ENCODE measurements at regions not wholly inside any gene's neighbourhood (a gene's known extent, or its start where the extent isn't known, plus 50 kb on each side); places are given as distances from the start of the nearest gene placed in this dataset.

DNA sequence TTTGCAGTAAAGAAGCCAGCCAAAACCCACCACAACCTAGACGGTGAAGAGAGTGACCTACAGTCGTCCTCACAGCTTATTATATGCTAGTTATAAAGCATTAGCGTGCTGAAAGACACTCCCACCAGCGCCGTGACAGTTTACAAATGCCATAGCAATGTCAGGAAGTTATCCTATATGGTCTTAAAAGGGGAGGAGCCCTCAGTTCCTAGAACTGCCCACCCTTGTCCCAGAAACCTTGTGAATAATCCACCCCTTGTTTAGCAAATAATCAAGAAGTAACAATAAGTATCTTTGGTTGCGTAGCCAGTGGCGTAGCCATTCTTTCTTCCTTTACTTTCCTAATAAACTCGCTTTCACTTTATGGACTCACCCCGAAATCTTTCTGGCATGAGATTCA is 227.9 kb upstream of the ARGLU1 start:
- Mint-ChIP-seq H3K9me3 (ENCODE audit: unreplicated experiment) (no peaks in the 10 kb centered on the region), H3K36me3 (ENCODE audit: insufficient read depth, unreplicated experiment) (no peaks in the 10 kb centered on the region), H3K4me1 (ENCODE audit: low read depth, unreplicated experiment) (peaks cover 6% of the 10 kb centered on the region), H3K27ac (ENCODE audit: unreplicated experiment) (no peak overlapping the region), H3K27me3 (ENCODE audit: insufficient read depth, unreplicated experiment) (no peaks in the 10 kb centered on the region), H3K4me3 (ENCODE audit: unreplicated experiment) (peak overlapping the region; percentile 57)
- CTCF ChIA-PET = no interaction called here
- Histone ChIP-seq H3K27me3 (replicated peaks; ENCODE audit: control insufficient read depth, insufficient read depth, low read length) (no peaks in the 10 kb centered on the region), H3K36me3 (ENCODE audit: control insufficient read depth, insufficient read depth, low read length) (no peaks in the 10 kb centered on the region), H3K4me3 (ENCODE audit: low read depth, low read length) (no peak overlapping the region), H3K9me3 (no peaks in the 10 kb centered on the region), H3K4me1 (0 out of 2 replicates have a peak, but pooled peaks cover 9% of the 10 kb centered on the region)
- intact Hi-C loops (cut with micrococcal nuclease; ENCODE audit: unreplicated experiment) = no loop called here
- no peak for DNase-seq
- TF ChIP-seq, protein P1, sequence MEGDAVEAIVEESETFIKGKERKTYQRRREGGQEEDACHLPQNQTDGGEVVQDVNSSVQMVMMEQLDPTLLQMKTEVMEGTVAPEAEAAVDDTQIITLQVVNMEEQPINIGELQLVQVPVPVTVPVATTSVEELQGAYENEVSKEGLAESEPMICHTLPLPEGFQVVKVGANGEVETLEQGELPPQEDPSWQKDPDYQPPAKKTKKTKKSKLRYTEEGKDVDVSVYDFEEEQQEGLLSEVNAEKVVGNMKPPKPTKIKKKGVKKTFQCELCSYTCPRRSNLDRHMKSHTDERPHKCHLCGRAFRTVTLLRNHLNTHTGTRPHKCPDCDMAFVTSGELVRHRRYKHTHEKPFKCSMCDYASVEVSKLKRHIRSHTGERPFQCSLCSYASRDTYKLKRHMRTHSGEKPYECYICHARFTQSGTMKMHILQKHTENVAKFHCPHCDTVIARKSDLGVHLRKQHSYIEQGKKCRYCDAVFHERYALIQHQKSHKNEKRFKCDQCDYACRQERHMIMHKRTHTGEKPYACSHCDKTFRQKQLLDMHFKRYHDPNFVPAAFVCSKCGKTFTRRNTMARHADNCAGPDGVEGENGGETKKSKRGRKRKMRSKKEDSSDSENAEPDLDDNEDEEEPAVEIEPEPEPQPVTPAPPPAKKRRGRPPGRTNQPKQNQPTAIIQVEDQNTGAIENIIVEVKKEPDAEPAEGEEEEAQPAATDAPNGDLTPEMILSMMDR (IDR thresholded peaks at IDR 0.05; ENCODE audit: insufficient read depth in 1 of 2, low read depth in 1 of 2, low read length in 1 of 2, severe bottlenecking in 1 of 2, unreplicated experiment in 1 of 2) = no peak
- BruUV-seq (replicated peaks) = no TSS peak
- POLR2A ChIA-PET = no interaction called here

GRCh38 chr13:106794117-106794516 is 226.2 kb upstream of the ARGLU1 start:
- Histone ChIP-seq H3K27me3 (replicated peaks; ENCODE audit: control insufficient read depth, insufficient read depth, low read length) (no peaks in the 10 kb centered on the region), H3K4me1 (peaks cover 15% of the 10 kb centered on the region; the same call in 1 of the 2 replicates), H3K9me3 (no peaks in the 10 kb centered on the region), H3K36me3 (ENCODE audit: control insufficient read depth, insufficient read depth, low read length) (no peaks in the 10 kb centered on the region), H3K4me3 (ENCODE audit: low read depth, low read length) (no peak overlapping the region)
- Mint-ChIP-seq H3K4me1 (ENCODE audit: low read depth, unreplicated experiment) (peaks cover 6% of the 10 kb centered on the region), H3K27me3 (ENCODE audit: insufficient read depth, unreplicated experiment) (no peaks in the 10 kb centered on the region), H3K27ac (ENCODE audit: unreplicated experiment) (no peak overlapping the region), H3K9me3 (ENCODE audit: unreplicated experiment) (no peaks in the 10 kb centered on the region), H3K4me3 (ENCODE audit: unreplicated experiment) (no peak overlapping the region), H3K36me3 (ENCODE audit: insufficient read depth, unreplicated experiment) (no peaks in the 10 kb centered on the region)
- POLR2A ChIA-PET = no interaction called here
- intact Hi-C loops (cut with micrococcal nuclease; ENCODE audit: unreplicated experiment) = no loop called here
- no TSS peak for BruUV-seq (replicated peaks)
- TF ChIP-seq, protein P1 (IDR thresholded peaks at IDR 0.05; ENCODE audit: insufficient read depth in 1 of 2, low read depth in 1 of 2, low read length in 1 of 2, severe bottlenecking in 1 of 2, unreplicated experiment in 1 of 2) = no peak
- DNase-seq = no peak
- CTCF ChIA-PET = no interaction called here

- no peaks in the 10 kb centered on the region for H3K9me3 Mint-ChIP-seq (ENCODE audit: unreplicated experiment)
- H3K4me3 Mint-ChIP-seq (ENCODE audit: unreplicated experiment) = no peak overlapping the region
- no peaks in the 10 kb centered on the region for H3K36me3 Mint-ChIP-seq (ENCODE audit: insufficient read depth, unreplicated experiment)
- POLR2A ChIA-PET = no interaction called here
- Histone ChIP-seq H3K27me3 (replicated peaks; ENCODE audit: control insufficient read depth, insufficient read depth, low read length) (no peaks in the 10 kb centered on the region), H3K4me3 (ENCODE audit: low read depth, low read length) (no peak overlapping the region), H3K4me1 (peaks cover 15% of the 10 kb centered on the region; the same call in 1 of the 2 replicates), H3K36me3 (ENCODE audit: control insufficient read depth, insufficient read depth, low read length) (no peaks in the 10 kb centered on the region), H3K9me3 (no peaks in the 10 kb centered on the region)
- TF ChIP-seq, protein P1 (IDR thresholded peaks at IDR 0.05; ENCODE audit: insufficient read depth in 1 of 2, low read depth in 1 of 2, low read length in 1 of 2, severe bottlenecking in 1 of 2, unreplicated experiment in 1 of 2) = no peak
- DNase-seq = no peak
- intact Hi-C loops (cut with micrococcal nuclease; ENCODE audit: unreplicated experiment) = no loop called here
- CTCF ChIA-PET = no interaction called here
- H3K4me1 Mint-ChIP-seq (ENCODE audit: low read depth, unreplicated experiment) = no peaks in the 10 kb centered on the region
- no peak overlapping the region for H3K27ac Mint-ChIP-seq (ENCODE audit: unreplicated experiment)
- H3K27me3 Mint-ChIP-seq (ENCODE audit: insufficient read depth, unreplicated experiment) = no peaks in the 10 kb centered on the region
- no TSS peak for BruUV-seq (replicated peaks)
Observed at GRCh38 chr13:106789911-106790310, 222.0 kb upstream of the ARGLU1 start.
